Activated CD8-positive, alpha-beta memory T cell treated with anti-CD3 and anti-CD28 coated beads, Interleukin-2, amount 50 U/mL, for 4 hours (primary cell): ENCODE measurements at regions not wholly inside any gene's neighbourhood (a gene's known extent, or its start where the extent isn't known, plus 50 kb on each side); places are given as distances from the start of the nearest gene placed in this dataset.
"Not testable (repeated sequence)": the region's sequence is repeated elsewhere in the genome, so short reads cannot be mapped to it uniquely, and the experiment has no call there.

ENCODE experiments used
- DNase-seq: peaks from one replicate; pipeline ENCODE4 v3.0.0-alpha.2; 2020

DNA sequence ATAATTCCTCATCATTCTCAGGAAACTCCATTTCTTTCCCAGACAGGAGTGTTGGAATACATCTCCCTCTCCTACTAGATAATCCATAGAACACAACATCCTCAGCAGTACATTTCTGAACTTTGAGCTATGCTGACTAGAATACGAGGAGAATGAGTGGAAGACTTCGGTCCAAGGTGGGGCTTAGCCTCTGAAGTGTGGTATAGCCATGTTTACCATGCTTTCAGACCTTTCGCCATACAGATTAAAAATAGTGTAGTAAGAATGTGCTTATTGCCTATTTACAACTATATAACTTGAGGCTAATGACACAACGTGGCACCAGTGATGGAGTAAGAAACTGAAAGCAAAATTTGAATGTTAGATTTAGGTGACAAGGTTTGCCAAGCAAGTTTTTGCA, 184.5 kb upstream of the KRR1 start:
- no peak for DNase-seq

DNA sequence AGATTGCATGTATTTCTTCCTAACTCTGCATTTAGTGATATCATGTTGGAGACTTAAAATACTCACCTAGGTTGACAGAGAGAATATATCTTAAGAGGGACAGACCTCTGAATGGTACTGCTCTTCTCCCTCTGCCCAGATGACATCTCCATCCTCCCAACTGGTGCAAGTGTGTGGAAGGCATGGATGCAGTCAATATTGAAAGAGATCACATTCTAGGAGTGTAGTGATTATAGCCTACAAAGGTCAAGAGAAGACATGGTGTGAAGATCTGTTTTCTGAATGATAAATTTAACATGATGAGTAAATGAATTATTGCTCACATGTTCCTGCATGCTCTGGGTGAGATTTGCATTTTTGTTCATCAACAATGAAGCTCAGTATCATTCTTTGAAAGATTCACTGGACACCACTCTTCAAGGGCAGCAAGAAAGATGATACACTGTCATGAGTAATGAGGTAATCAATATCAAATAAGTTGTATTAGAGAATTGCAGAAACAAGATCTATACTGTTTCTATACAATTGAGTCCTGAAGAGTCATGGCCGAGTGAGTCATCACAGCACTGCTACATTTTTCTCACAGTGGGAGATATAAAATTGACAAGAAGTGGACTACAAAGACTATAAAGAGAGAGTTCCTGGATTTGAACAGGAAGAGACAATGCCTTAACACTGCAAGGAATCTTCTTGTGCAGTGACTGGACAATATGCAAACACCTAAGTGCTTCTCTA, 183.3 kb upstream of the KRR1 start:
- DNase-seq: no peak

DNA sequence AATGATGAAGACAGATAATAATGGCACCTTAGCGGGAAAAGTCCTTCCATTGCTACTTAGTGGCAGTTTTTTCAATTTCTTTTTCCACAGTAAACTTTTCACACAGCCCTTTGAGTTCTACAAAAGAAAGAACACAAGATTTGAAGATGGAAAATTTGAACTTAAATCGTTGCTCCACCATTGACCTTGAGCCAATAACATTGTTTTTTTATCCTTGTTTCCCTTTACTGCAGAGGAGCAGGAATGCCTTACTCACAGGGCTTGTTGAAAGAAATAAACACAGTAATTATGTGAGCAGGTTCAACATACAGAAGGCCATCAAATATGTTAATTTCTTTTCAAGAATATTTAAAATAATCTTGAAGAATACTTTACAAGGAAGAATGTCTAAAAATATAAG, 181.5 kb upstream of the KRR1 start:
- DNase-seq: no peak

DNA sequence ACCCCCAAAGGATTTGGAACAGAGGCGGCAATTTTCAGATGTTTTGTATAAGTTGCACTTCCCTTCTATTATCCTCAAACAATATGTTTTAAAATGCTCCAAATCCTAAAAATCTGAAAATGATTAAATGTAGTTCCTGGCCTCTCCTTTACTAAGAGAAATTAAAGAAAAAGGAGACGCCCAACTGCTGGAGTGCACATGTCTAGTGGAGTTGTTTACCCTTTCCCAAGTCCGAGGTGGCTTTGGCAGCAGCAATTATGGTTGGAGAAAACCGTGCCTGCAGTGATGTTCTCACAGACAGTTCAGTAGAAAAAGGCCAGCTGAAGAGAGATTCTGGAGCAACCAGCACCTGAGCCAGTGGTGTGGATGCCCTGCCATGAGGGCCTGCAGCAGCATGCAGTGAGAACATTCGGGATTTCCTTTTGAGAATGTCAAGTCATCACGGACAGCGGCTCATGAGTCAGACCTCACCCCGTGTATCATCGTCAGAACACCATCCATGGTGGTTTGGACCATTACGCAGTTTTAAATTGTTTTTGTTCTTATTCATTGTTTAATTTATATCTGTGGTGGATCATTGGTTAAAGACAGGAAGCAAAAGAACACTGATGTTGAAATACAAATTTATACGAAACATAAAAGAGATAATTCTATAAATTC, 179.0 kb upstream of the KRR1 start:
- DNase-seq: no peak

DNA sequence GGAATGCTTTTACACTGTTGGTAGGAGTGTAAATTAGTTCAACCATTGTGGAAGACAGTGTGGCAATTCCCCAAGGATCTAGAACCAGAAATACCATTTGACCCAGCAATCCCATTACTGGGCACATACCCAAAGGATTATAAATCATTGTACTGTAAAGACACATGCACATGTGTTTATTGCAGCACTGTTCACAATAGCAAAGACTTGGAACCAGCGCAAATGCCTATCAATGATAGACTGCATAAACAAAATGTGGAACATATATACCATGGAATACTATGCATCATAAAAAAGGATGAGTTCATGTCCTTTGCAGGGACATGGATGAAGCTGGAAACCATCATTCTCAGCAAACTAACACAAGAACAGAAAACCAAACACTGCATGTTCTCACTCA, 174.8 kb upstream of the KRR1 start:
- DNase-seq: not testable (repeated sequence)

GRCh38 chr12:75685617-75686225, 174.3 kb upstream of the KRR1 start:
- no peak for DNase-seq

GRCh38 chr12:75684678-75685616, 173.5 kb upstream of the KRR1 start:
- DNase-seq: no peak

GRCh38 chr12:75683995-75684586, 172.7 kb upstream of the KRR1 start:
- DNase-seq: not testable (repeated sequence)

DNA sequence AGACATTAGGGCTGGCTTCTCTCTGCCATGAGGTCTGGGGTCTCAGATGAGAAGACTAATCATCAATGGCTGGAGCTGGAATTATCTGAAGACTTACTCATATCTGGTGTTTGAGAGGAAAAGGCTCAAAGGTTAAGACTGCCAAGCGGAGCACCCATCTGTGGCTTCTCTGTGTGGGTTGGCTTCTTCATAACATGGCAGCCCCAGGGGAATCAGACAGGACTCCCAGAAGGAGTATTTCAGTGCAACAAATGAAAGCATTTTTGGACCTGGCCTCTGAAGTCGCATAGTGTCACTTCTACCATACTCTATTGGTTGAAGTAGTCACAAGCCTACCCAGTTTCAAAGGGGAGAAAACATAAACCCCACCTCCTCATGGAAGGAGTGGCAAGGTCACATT, 171.8 kb upstream of the KRR1 start:
- DNase-seq: no peak

GRCh38 chr12:75677522-75677921, 166.1 kb upstream of the KRR1 start:
- DNase-seq: no peak

DNA sequence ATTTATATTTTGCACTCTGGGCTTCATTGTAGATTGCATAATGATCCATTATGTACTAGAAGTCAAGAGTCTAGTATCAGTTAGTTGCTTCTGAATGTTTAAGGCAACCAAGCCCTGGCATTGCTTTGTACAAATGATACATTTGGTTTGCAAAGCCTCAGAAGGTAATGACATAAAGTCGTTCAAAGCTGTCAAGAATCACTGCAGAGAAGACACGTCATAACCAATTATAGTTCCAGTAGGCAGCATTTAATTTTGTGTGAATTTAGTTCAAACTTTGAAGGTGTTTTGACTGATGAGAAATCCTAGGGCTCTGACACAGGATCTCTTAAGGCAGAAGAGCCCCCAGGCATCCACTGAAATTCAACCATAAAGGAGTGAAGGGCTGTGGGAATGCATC, 163.0 kb upstream of the KRR1 start:
- DNase-seq: no peak

GRCh38 chr12:75672200-75672599, 160.8 kb upstream of the KRR1 start:
- DNase-seq: no peak

DNA sequence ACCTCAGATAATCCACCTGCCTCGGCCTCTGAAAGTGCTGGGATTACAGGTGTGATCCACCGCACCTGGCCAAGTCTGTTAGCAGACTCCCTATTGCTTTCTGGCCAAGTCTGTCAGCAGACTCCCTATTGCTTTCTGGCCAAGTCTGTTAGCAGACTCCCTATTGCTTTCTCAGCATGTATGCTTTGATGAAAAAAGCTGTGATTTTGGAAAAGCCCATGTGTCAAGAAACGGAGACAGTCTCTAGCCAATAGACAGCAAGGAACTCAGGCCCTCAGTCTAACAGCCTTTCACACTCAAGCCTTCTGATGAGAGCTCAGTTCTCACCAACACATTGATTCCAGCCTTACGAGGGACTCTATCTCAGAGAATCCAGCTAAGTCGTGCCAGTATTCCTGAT, 158.8 kb upstream of the KRR1 start:
- DNase-seq: no peak

GRCh38 chr12:75666939-75667334, 155.5 kb upstream of the KRR1 start:
- DNase-seq: no peak

DNA sequence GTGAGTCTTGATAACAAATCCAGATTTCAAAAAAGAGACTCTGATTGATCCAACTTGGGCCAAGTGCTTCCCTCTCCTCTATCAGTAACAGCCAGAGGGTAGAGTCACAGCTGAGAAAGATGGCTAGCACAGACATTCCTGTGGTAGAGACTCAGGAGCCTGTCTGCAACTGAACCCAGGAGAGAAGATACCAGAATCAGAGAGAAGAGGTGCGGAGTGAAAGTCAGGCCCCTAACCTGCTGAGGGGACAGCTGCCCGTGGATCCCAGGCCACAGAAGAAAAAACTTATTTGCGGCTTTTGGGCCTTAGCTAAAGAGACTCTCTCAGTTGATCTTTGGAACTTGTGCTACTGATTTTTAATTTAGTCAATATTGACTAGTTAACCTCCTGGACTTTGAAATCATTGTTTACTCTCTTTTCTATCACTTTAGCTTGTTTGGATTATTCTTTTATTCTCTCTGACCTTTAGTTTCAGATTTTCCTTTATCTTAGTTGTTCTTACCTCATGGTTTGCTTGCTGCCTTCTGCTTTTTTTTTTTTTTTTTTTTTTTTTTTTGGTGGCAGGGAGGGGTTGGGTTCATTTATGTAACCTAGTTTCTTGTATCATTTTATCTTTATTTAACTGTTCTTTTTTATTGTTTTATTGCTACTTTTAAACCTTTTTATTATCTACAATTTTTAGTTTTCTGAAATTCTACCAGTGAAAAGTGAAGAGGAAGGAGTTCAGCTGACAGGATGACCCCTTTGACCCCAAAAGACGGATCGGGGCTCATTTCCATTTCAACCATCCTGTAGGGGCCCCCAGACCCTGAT, 154.9 kb upstream of the KRR1 start:
- DNase-seq: no peak

- no peak for DNase-seq
Measured at GRCh38 chr12:75665216-75665615, 153.8 kb upstream of the KRR1 start.

GRCh38 chr12:75662511-75663159, 151.2 kb upstream of the KRR1 start:
- DNase-seq: no peak

DNA sequence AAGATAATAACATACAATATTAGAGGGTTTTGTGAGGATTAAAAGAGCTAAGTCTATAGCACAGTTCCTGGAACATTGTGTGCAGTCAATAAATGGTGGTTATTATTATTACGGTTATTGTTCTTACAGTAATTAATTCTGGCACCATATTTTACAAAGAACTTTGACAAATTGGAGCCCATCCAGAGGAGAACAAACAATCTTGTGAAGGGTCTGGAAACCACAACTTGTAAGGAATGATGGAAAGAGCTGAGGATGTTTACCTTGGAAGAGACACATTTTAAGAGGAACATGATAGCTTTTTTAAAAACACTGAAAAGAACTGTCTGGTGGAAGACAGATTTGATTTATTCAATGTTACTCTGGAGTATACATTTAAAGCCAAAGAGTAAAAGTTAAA, 150.5 kb upstream of the KRR1 start:
- DNase-seq: no peak

DNA sequence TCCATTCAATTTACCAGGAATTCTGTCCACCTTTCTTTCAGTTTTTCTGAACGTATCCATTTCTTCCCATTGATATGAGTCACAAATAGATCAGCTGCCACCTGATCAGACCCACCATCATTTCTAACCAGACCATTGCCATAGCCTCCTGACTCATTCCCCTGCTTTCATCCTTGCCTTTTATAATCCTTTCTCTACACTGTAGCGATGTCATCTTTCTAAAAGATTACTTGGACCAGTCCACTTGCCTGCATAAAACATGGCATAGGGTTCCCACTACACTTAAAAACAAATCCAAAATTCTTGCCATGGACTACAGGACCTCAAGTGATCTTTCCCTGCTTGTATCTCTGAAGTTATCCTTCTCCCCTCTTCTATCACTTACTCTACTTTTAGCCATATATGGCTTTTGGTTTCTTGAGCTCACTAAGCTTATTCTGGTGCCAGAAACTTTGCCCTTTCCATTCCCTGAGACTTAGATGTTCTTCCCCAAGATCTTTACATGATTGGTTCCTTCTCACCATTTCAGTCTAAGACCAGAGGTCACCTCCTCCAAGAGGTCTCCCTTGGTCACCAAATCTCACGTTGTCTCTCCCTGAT, 149.5 kb upstream of the KRR1 start:
- no peak for DNase-seq

GRCh38 chr12:75660107-75660530, 148.7 kb upstream of the KRR1 start:
- no peak for DNase-seq
